ENCODE measurements at regions not wholly inside any gene's neighbourhood (a gene's known extent, or its start where the extent isn't known, plus 50 kb on each side); places are given as distances from the start of the nearest gene placed in this dataset.

GRCh38 chr12:125272383-125272933 lies 207.2 kb downstream of the AACS start:
- no peak for DNase-seq

- no peak for DNase-seq
These were observed 211.3 kb downstream of the AACS start for GRCh38 chr12:125276567-125276966.

- no peak for DNase-seq
These were observed 215.5 kb downstream of the AACS start for GRCh38 chr12:125280482-125281377.

- no peak for DNase-seq
These were observed 217.7 kb downstream of the AACS start for GRCh38 chr12:125282921-125283320.

GRCh38 chr12:125283521-125283920 lies 218.3 kb downstream of the AACS start:
- no peak for DNase-seq

- DNase-seq = no peak
These were observed 218.9 kb downstream of the AACS start for GRCh38 chr12:125284087-125284486.

- peak; percentile 14 for DNase-seq
These were observed 219.9 kb downstream of the AACS start for GRCh38 chr12:125284945-125285685.

- no peak for DNase-seq
These were observed 220.9 kb downstream of the AACS start for GRCh38 chr12:125286005-125286727.

- DNase-seq = no peak
These were observed 222.1 kb downstream of the AACS start for GRCh38 chr12:125287155-125287847.

- no peak for DNase-seq
These were observed 224.0 kb downstream of the AACS start for GRCh38 chr12:125288931-125289928.

- DNase-seq = no peak
These were observed 224.7 kb downstream of the AACS start for GRCh38 chr12:125289970-125290369.

GRCh38 chr12:125292700-125293099 lies 227.5 kb downstream of the AACS start:
- DNase-seq = no peak

- DNase-seq = no peak
These were observed 230.3 kb downstream of the AACS start for GRCh38 chr12:125295550-125295949.

- DNase-seq = no peak
These were observed 231.5 kb downstream of the AACS start for GRCh38 chr12:125296701-125297100.

- no peak for DNase-seq
These were observed 234.6 kb downstream of the AACS start for GRCh38 chr12:125299840-125300239.

- no peak for DNase-seq
These were observed 235.0 kb downstream of the AACS start for GRCh38 chr12:125300249-125300648.

- no peak for DNase-seq
These were observed 238.1 kb downstream of the AACS start for GRCh38 chr12:125303337-125303736.

- no peak for DNase-seq
These were observed 238.8 kb downstream of the AACS start for GRCh38 chr12:125304029-125304428.

GRCh38 chr12:125305231-125305630 lies 240.0 kb downstream of the AACS start:
- DNase-seq = no peak

- DNase-seq = no peak
These were observed 245.2 kb downstream of the AACS start for GRCh38 chr12:125310461-125310860.

- DNase-seq = no peak
These were observed 245.8 kb downstream of the AACS start for GRCh38 chr12:125311050-125311449.

All from hematopoietic multipotent progenitor cell treated with erythropoietin and hydrocortisone succinate and interleukin-3 and kit ligand, for 4 days (in vitro differentiated cells).